DND-41 (cell line): ENCODE measurements at regions not wholly inside any gene's neighbourhood (a gene's known extent, or its start where the extent isn't known, plus 50 kb on each side); places are given as distances from the start of the nearest gene placed in this dataset.

Experiments
- ATAC-seq: fragments of 200-7000 bp; cut with Tn5 transposase; 3 replicates; pipeline ENCODE4 v1.9.1; 2021; ENCODE audit warnings: low read depth; ENCODE audit not compliant: insufficient read depth
- DNase-seq: peaks from one replicate; pipeline ENCODE4 v3.0.0-alpha.2; 2020
- H2AFZ ChIP-seq: 2 replicates; pipeline ENCODE4 v1.6.0; 2012; ENCODE audit warnings: low read depth, low read length
- H3K27ac ChIP-seq: 2 replicates; pipeline ENCODE4 v1.5.1; 2012; ENCODE audit warnings: low read length, inconsistent platforms
- H3K27me3 ChIP-seq: fragments of 200-600 bp; sonication (generic); 2 replicates; pipeline ENCODE4 v1.6.0; 2012; ENCODE audit warnings: low read length, mild to moderate bottlenecking, inconsistent platforms; ENCODE audit not compliant: insufficient read depth, poor library complexity
- H3K36me3 ChIP-seq: 2 replicates; pipeline ENCODE4 v1.5.1; 2012; ENCODE audit warnings: low read length, inconsistent platforms; ENCODE audit not compliant: insufficient read depth
- H3K4me1 ChIP-seq: 2 replicates; pipeline ENCODE4 v1.5.1; 2012; ENCODE audit warnings: mild to moderate bottlenecking, low read length; ENCODE audit not compliant: insufficient read depth
- H3K4me2 ChIP-seq: 2 replicates; pipeline ENCODE4 v1.6.0; 2012; ENCODE audit warnings: mild to moderate bottlenecking, moderate library complexity, low read length, inconsistent platforms; ENCODE audit not compliant: insufficient read depth
- H3K4me3 ChIP-seq, 2 experiments: fragments of 200-600 bp in 1 of 2; shearing (Covaris generic) in 1 of 2; 2 replicates each; pipeline ENCODE4 v1.5.1; 2012 to 2016; ENCODE audit warnings: inconsistent platforms in 2 of 2, low read length in 2 of 2, mild to moderate bottlenecking in 2 of 2, low read depth in 1 of 2, moderate library complexity in 1 of 2
- H3K79me2 ChIP-seq: 2 replicates; pipeline ENCODE4 v1.6.0; 2012; ENCODE audit warnings: low read length, inconsistent platforms; ENCODE audit not compliant: insufficient read depth
- H3K9ac ChIP-seq: 2 replicates; pipeline ENCODE4 v1.6.0; 2012; ENCODE audit warnings: low read depth, mild to moderate bottlenecking, inconsistent platforms, low read length, moderate library complexity
- H3K9me3 ChIP-seq: 2 replicates; pipeline ENCODE4 v1.5.1; 2012; ENCODE audit warnings: low read length, moderate library complexity, mild to moderate bottlenecking, inconsistent platforms; ENCODE audit not compliant: insufficient read depth, severe bottlenecking
- H4K20me1 ChIP-seq: 2 replicates; pipeline ENCODE4 v1.6.0; 2012; ENCODE audit warnings: low read length; ENCODE audit not compliant: insufficient read depth
- CTCF ChIP-seq: IDR thresholded peaks from 2 replicates; pipeline ENCODE4 v1.5.1; 2012; ENCODE audit warnings: borderline replicate concordance, low read length, moderate library complexity, mild to moderate bottlenecking; ENCODE audit not compliant: poor library complexity, severe bottlenecking; ENCODE audit errors: extremely low read depth
- EZH2 ChIP-seq: IDR thresholded peaks from 3 replicates; pipeline ENCODE4 v1.6.1; 2012; ENCODE audit warnings: borderline replicate concordance, low read depth, mild to moderate bottlenecking, moderate library complexity, low read length, inconsistent platforms; ENCODE audit not compliant: severe bottlenecking

- H3K27me3 ChIP-seq: peaks cover 13% of the 10 kb centered on the region
- H3K27ac ChIP-seq: no peak overlapping the region
- no peaks in the 10 kb centered on the region for H3K79me2 ChIP-seq
- H3K9me3 ChIP-seq: no peaks in the 10 kb centered on the region
- H3K9ac ChIP-seq: no peak overlapping the region
- no peak overlapping the region for H3K4me3 ChIP-seq
- TF ChIP-seq CTCF: no peak
- TF ChIP-seq EZH2: no peak
- H3K4me1 ChIP-seq: no peaks in the 10 kb centered on the region
- H4K20me1 ChIP-seq: no peaks in the 10 kb centered on the region
- no peak overlapping the region for H3K4me2 ChIP-seq
- no peaks in the 10 kb centered on the region for H3K36me3 ChIP-seq
- ATAC-seq: no peak
- DNase-seq: no peak
- H2AFZ ChIP-seq: no peak overlapping the region
These were observed 190.9 kb upstream of the PRSS16 start for GRCh38 chr6:27056615-27057014.

GRCh38 chr6:27059621-27060425 is 187.7 kb upstream of the PRSS16 start:
- peaks cover 13% of the 10 kb centered on the region for H3K27me3 ChIP-seq
- ATAC-seq (no peak), DNase-seq (no peak)
- no peak for TF ChIP-seq CTCF
- no peak for TF ChIP-seq EZH2
- no peaks in the 10 kb centered on the region for H3K9me3 ChIP-seq
- no peak overlapping the region for H3K4me2 ChIP-seq
- no peak overlapping the region for H3K27ac ChIP-seq
- H2AFZ ChIP-seq: no peak overlapping the region
- no peaks in the 10 kb centered on the region for H3K79me2 ChIP-seq
- no peak overlapping the region for H3K9ac ChIP-seq
- H3K4me1 ChIP-seq: no peaks in the 10 kb centered on the region
- no peaks in the 10 kb centered on the region for H4K20me1 ChIP-seq
- H3K36me3 ChIP-seq: no peaks in the 10 kb centered on the region
- no peak overlapping the region for H3K4me3 ChIP-seq

GRCh38 chr6:27061235-27061993 is 186.1 kb upstream of the PRSS16 start:
- Histone ChIP-seq H3K79me2 (no peaks in the 10 kb centered on the region), H3K36me3 (no peaks in the 10 kb centered on the region), H3K4me1 (no peaks in the 10 kb centered on the region), H2AFZ (no peak overlapping the region), H3K27me3 (peaks cover 5% of the 10 kb centered on the region), H3K4me3 (no peak overlapping the region), H3K27ac (no peak overlapping the region), H4K20me1 (no peaks in the 10 kb centered on the region), H3K4me2 (no peak overlapping the region), H3K9ac (no peak overlapping the region), H3K9me3 (no peaks in the 10 kb centered on the region)
- TF ChIP-seq CTCF (no peak), EZH2 (no peak)
- no peak for DNase-seq
- no peak for ATAC-seq
